Neural cell (in vitro differentiated cells): ENCODE measurements at regions not wholly inside any gene's neighbourhood (a gene's known extent, or its start where the extent isn't known, plus 50 kb on each side); places are given as distances from the start of the nearest gene placed in this dataset.

Experiments
- H2AFZ ChIP-seq: fragments of 200-600, 300-800 bp; sonication (generic), shearing (Covaris generic); 2 replicates; pipeline ENCODE4 v1.6.0; 2014; ENCODE audit warnings: low read depth, mild to moderate bottlenecking, antibody characterized with exemption, low read length, moderate library complexity
- H3F3A ChIP-seq: fragments of 200-600 bp; shearing (Covaris generic); 2 replicates; pipeline ENCODE4 v1.6.1; 2016; ENCODE audit warnings: mild to moderate bottlenecking, moderate library complexity, mixed read lengths, antibody characterized with exemption, low read length; ENCODE audit not compliant: insufficient read depth, poor library complexity, severe bottlenecking
- H3K27ac ChIP-seq: fragments of 200-600, 300-800 bp; sonication (generic), shearing (Covaris generic); 2 replicates; pipeline ENCODE4 v1.5.1; 2014; ENCODE audit warnings: mild to moderate bottlenecking, low read length, moderate library complexity
- H3K27me3 ChIP-seq: fragments of 300-800, 200-600 bp; sonication (generic), shearing (Covaris generic); 2 replicates; pipeline ENCODE4 v1.6.0; 2014; ENCODE audit warnings: mild to moderate bottlenecking, low read depth, low read length, moderate library complexity; ENCODE audit not compliant: insufficient read depth
- H3K36me3 ChIP-seq: fragments of 300-800, 200-600 bp; sonication (generic), shearing (Covaris generic); 2 replicates; pipeline ENCODE4 v1.5.1; 2014; ENCODE audit warnings: mild to moderate bottlenecking, antibody characterized with exemption, low read length, moderate library complexity; ENCODE audit not compliant: insufficient read depth
- H3K4me2 ChIP-seq: fragments of 300-800, 200-600 bp; sonication (generic), shearing (Covaris generic); 2 replicates; pipeline ENCODE4 v1.6.0; 2014; ENCODE audit warnings: mild to moderate bottlenecking, low read length
- H3K4me3 ChIP-seq: fragments of 300-800, 200-600 bp; sonication (generic), shearing (Covaris generic); 2 replicates; pipeline ENCODE4 v1.5.1; 2014; ENCODE audit warnings: mild to moderate bottlenecking, low read length, moderate library complexity
- H3K79me2 ChIP-seq: fragments of 200-600 bp; shearing (Covaris generic); replicated peaks from 2 replicates; pipeline ENCODE4 v1.6.0; 2014; ENCODE audit warnings: mild to moderate bottlenecking, low read length, moderate library complexity; ENCODE audit not compliant: insufficient read depth
- H3K9ac ChIP-seq: fragments of 300-800, 200-600 bp; sonication (generic), shearing (Covaris generic); 2 replicates; pipeline ENCODE4 v1.6.1; 2016; ENCODE audit warnings: mild to moderate bottlenecking, low read length, mixed read lengths
- H3K9me2 ChIP-seq: fragments of 200-600 bp; shearing (Covaris generic); 2 replicates; pipeline ENCODE4 v1.6.1; 2016; ENCODE audit warnings: mild to moderate bottlenecking, low read length, mixed read lengths; ENCODE audit not compliant: insufficient read depth
- H3K9me3 ChIP-seq: fragments of 200-600, 300-800 bp; sonication (generic), shearing (Covaris generic); 2 replicates; pipeline ENCODE4 v1.6.1; 2016; ENCODE audit warnings: mild to moderate bottlenecking, mixed run types, low read length, moderate library complexity, mixed read lengths
- H4K20me1 ChIP-seq: fragments of 200-600 bp; shearing (Covaris generic); 2 replicates; pipeline ENCODE4 v1.6.1; 2016; ENCODE audit warnings: mild to moderate bottlenecking, mixed run types; ENCODE audit not compliant: insufficient read depth
- CTCF ChIP-seq: fragments of 450-650 bp; IDR thresholded peaks from 2 replicates; pipeline ENCODE4 v1.5.1; 2014; ENCODE audit warnings: antibody characterized with exemption, mild to moderate bottlenecking, moderate library complexity; ENCODE audit not compliant: poor library complexity, severe bottlenecking
- EP300 ChIP-seq: fragments of 450-650 bp; conservative IDR thresholded peaks from 2 replicates; pipeline ENCODE4 v1.6.1; 2014; ENCODE audit warnings: antibody characterized with exemption, mild to moderate bottlenecking, moderate library complexity; ENCODE audit not compliant: poor library complexity, severe bottlenecking
- EZH2 ChIP-seq: fragments of 200-600, 300-800 bp; shearing (Covaris generic), sonication (generic); IDR thresholded peaks from 2 replicates; pipeline ENCODE4 v1.6.1; 2014; ENCODE audit warnings: antibody characterized with exemption, low read length, borderline replicate concordance, mild to moderate bottlenecking; ENCODE audit not compliant: insufficient read depth, poor library complexity, severe bottlenecking
- MXI1 ChIP-seq: fragments of 450-650 bp; conservative IDR thresholded peaks from 2 replicates; pipeline ENCODE4 v1.6.1; 2014; ENCODE audit warnings: antibody characterized with exemption, mild to moderate bottlenecking; ENCODE audit not compliant: poor library complexity, severe bottlenecking
- POLR2AphosphoS5 ChIP-seq: IDR thresholded peaks from 2 replicates; pipeline ENCODE4 v1.6.1; 2012
- RAD21 ChIP-seq: fragments of 450-650 bp; conservative IDR thresholded peaks from 2 replicates; pipeline ENCODE4 v1.6.1; 2014; ENCODE audit warnings: antibody characterized with exemption, mild to moderate bottlenecking, moderate library complexity
- REST ChIP-seq: IDR thresholded peaks from 2 replicates; pipeline ENCODE4 v1.6.1; 2012; ENCODE audit warnings: borderline replicate concordance
- SMC3 ChIP-seq: fragments of 450-650 bp; conservative IDR thresholded peaks from 2 replicates; pipeline ENCODE4 v1.6.1; 2014; ENCODE audit warnings: antibody characterized with exemption, mild to moderate bottlenecking, moderate library complexity; ENCODE audit not compliant: poor library complexity
- TAF1 ChIP-seq: IDR thresholded peaks from 2 replicates; pipeline ENCODE4 v1.6.1; 2012; ENCODE audit warnings: low read depth

- Histone ChIP-seq H4K20me1 (no peaks in the 10 kb centered on the region), H3K79me2 (no peaks in the 10 kb centered on the region), H3K27me3 (no peaks in the 10 kb centered on the region), H3K9me3 (no peaks in the 10 kb centered on the region), H2AFZ (no peak overlapping the region), H3K27ac (no peak overlapping the region), H3K36me3 (no peaks in the 10 kb centered on the region), H3K4me2 (no peak overlapping the region), H3F3A (no peaks in the 10 kb centered on the region), H3K4me3 (no peak overlapping the region), H3K9ac (no peak overlapping the region), H3K9me2 (no peaks in the 10 kb centered on the region)
- TF ChIP-seq REST (no peak), CTCF (no peak), MXI1 (no peak), POLR2AphosphoS5 (no peak), EP300 (no peak), EZH2 (no peak)
Measured at GRCh38 chr9:19615036-19615624, 173.7 kb downstream of the SLC24A2 start.

- no peaks in the 10 kb centered on the region for H3F3A ChIP-seq
- H3K9me3 ChIP-seq: no peaks in the 10 kb centered on the region
- H3K79me2 ChIP-seq: no peaks in the 10 kb centered on the region
- H3K4me3 ChIP-seq: no peak overlapping the region
- H3K36me3 ChIP-seq: no peaks in the 10 kb centered on the region
- H3K9me2 ChIP-seq: no peaks in the 10 kb centered on the region
- no peaks in the 10 kb centered on the region for H4K20me1 ChIP-seq
- H3K4me2 ChIP-seq: no peak overlapping the region
- H3K27me3 ChIP-seq: no peaks in the 10 kb centered on the region
- no peak overlapping the region for H2AFZ ChIP-seq
- no peak for TF ChIP-seq RAD21
- no peak for TF ChIP-seq EP300
- TF ChIP-seq EZH2: no peak
- TF ChIP-seq MXI1: no peak
- TF ChIP-seq REST: no peak
- no peak for TF ChIP-seq SMC3
- TF ChIP-seq TAF1: no peak
- TF ChIP-seq POLR2AphosphoS5: no peak
- TF ChIP-seq CTCF: no peak
- no peak overlapping the region for H3K9ac ChIP-seq
- H3K27ac ChIP-seq: no peak overlapping the region
Measured at GRCh38 chr9:19614294-19614693, 174.5 kb downstream of the SLC24A2 start.
